ENCODE measurements at regions not wholly inside any gene's neighbourhood (a gene's known extent, or its start where the extent isn't known, plus 50 kb on each side); places are given as distances from the start of the nearest gene placed in this dataset.

- TF ChIP-seq RXRA (IDR thresholded peaks at IDR 0.05; ENCODE audit: insufficient read depth, low read depth, low read length) (no peak), POU5F1 (IDR thresholded peaks at IDR 0.05; ENCODE audit: low read depth, low read length) (no peak), MAX (IDR thresholded peaks at IDR 0.05) (no peak), SP4 (IDR thresholded peaks at IDR 0.05; ENCODE audit: low read length) (no peak), CHD7 (IDR thresholded peaks at IDR 0.05; ENCODE audit: insufficient replicate concordance, low read length) (no peak)
Measured at GRCh38 chrX:95585321-95585720, 1099.3 kb upstream of the DIAPH2 start (continued).

All from H1 (cell line).